RWPE1 (cell line): ENCODE measurements at regions not wholly inside any gene's neighbourhood (a gene's known extent, or its start where the extent isn't known, plus 50 kb on each side); places are given as distances from the start of the nearest gene placed in this dataset.
"Not testable (repeated sequence)": the region's sequence is repeated elsewhere in the genome, so short reads cannot be mapped to it uniquely, and the experiment has no call there.

Experiments used
- CTCF ChIA-PET: fragments of 350-600 bp; sonication (Branson Sonifier 250); formaldehyde crosslinking; extraction: SDS; loops from one replicate; lab custom pipeline; 2021; lab: Yijun Ruan, JAX
- POLR2A ChIA-PET: fragments of 400-600 bp; formaldehyde crosslinking; extraction: SDS; loops from one replicate; lab custom pipeline; 2020; ENCODE audit warnings: antibody characterized with exemption; ENCODE audit not compliant: low non-redundant PET; lab: Yijun Ruan, JAX
- DNase-seq: peaks from one replicate; pipeline ENCODE4 v3.0.0; 2012; ENCODE audit warnings: low spot score
- H3K27ac ChIP-seq: fragments of 450-650 bp; 2 replicates; pipeline ENCODE4 v1.5.1; 2017
- TF ChIP-seq, protein P1 (sequence below): fragments of 450-650 bp; conservative IDR thresholded peaks from 2 replicates; pipeline ENCODE4 v1.5.1; 2017; ENCODE audit warnings: low read depth, mild to moderate bottlenecking

GRCh38 chr4:85039526-85039925 is 73.0 kb upstream of the WDFY3 start:
- CTCF ChIA-PET, result no interaction called here
- DNase-seq, result no peak
- POLR2A ChIA-PET, result no interaction called here
- no peak overlapping the region for H3K27ac ChIP-seq
- TF ChIP-seq, protein P1, sequence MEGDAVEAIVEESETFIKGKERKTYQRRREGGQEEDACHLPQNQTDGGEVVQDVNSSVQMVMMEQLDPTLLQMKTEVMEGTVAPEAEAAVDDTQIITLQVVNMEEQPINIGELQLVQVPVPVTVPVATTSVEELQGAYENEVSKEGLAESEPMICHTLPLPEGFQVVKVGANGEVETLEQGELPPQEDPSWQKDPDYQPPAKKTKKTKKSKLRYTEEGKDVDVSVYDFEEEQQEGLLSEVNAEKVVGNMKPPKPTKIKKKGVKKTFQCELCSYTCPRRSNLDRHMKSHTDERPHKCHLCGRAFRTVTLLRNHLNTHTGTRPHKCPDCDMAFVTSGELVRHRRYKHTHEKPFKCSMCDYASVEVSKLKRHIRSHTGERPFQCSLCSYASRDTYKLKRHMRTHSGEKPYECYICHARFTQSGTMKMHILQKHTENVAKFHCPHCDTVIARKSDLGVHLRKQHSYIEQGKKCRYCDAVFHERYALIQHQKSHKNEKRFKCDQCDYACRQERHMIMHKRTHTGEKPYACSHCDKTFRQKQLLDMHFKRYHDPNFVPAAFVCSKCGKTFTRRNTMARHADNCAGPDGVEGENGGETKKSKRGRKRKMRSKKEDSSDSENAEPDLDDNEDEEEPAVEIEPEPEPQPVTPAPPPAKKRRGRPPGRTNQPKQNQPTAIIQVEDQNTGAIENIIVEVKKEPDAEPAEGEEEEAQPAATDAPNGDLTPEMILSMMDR, result no peak

DNA sequence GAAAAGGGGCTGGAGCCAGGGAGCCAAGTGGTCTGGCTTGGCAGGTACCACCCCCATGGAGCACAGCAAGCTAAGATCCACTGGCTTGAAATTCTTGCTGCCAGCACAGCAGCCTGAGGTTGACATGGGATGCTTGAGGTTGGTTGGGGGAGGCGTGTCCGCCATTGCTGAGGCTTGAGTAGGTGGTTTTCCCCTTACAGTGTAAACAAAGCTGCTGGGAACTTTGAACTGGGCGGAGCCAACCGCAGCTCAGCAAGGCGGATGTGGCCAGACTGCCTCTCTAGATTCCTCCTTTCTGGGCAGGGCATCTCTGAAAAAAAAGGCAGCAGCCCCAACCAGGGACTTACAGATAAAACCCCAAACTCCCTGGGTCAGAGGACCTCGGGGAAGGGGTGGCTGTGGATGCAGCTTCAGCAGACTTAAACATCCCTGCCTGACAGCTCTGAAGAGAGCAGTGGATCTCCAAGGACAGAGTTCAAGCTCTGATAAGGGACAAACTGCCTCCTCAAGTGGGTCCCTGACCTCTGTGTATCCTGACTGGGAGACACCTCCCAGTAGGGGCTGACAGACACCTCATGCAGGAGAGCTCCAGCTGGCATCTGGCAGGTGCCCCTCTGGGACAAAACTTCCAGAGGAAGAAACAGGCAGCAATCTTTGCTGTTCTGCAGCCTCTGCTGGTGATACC is 77.5 kb upstream of the WDFY3 start:
- POLR2A ChIA-PET, DNase-seq, H3K27ac ChIP-seq: not testable (repeated sequence)
- CTCF ChIA-PET, result interaction anchor here (0.7 kb wide), 1 partner anchor 10 kb away, joined by 8 read pairs; no protein-coding TSS in a partner anchor

- DNase-seq, result no peak
- TF ChIP-seq, protein P1, result no peak
- no peak overlapping the region for H3K27ac ChIP-seq
- POLR2A ChIA-PET, result no interaction called here
- CTCF ChIA-PET, result interaction anchor here (0.7 kb wide), 1 partner anchor 14 kb away, joined by 5 read pairs; no protein-coding TSS in a partner anchor
These were observed 84.2 kb upstream of the WDFY3 start for GRCh38 chr4:85050736-85051135.

- DNase-seq, result no peak
- CTCF ChIA-PET, result no interaction called here
- TF ChIP-seq, protein P1, result no peak
- H3K27ac ChIP-seq, result no peak overlapping the region
- POLR2A ChIA-PET, result no interaction called here
These were observed 85.0 kb upstream of the WDFY3 start for GRCh38 chr4:85051526-85051925.

DNA sequence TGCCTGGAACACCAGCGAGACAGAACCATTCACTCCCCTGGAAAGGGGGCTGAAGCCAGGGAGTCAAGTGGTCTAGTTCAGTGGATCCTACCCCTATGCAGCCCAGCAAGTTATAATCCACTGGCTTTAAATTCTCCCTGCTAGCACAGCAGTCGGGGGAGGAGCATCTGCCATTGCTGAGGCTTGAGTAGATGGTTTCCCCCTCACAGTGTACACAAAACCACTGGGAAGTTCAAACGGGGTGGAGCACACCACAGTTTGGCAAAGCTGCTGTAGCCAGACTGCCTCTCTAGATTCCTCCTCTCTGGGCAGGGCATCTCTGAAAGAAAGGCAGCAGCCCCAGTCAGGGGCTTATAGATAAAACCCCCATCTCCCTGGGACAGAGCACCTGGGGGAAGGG is 88.4 kb upstream of the WDFY3 start:
- DNase-seq, H3K27ac ChIP-seq, POLR2A ChIA-PET, CTCF ChIA-PET: not testable (repeated sequence)

DNA sequence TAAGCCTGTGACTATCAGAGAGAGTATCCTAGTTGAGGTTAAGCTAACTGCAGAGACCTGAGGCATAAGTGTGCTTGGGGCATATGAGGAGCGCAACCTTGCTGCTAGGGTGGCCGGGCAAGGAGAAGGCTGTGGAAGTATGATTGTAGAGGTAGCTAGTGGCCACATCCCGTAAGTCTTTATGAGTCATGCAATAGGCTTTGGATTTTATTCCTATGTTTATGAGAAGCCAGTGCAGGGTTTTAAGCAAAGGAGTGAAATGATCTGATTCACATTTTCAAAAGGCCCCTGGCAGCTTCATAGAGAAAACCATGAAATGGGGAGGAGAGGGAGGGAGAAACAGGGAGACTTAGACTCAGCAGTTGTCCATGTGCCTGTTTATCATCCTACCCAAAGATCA is 92.1 kb upstream of the WDFY3 start:
- TF ChIP-seq, protein P1, result no peak
- ChIA-PET POLR2A (no interaction called here), CTCF (no interaction called here)
- H3K27ac ChIP-seq, result no peak overlapping the region
- DNase-seq, result no peak

DNA sequence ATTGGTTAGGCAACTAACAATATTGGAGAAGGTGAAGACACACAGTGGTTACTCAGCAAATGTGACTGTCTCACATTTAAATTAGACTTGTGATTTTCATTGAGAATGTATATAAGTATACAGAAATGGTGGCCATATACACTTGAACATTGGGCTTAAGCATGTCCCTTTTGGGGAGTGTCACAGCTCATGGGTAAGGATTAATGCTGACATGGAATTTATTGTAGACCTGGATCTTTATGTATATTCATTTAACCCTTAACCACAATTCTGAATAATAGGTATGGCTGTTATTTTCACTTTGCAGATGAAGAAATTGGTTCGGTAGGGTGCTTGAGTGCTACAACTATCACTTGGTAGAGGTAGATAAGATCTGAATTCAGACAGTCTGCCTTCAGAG is 95.5 kb upstream of the WDFY3 start:
- TF ChIP-seq, protein P1, result no peak
- POLR2A ChIA-PET, result no interaction called here
- no peak for DNase-seq
- no peak overlapping the region for H3K27ac ChIP-seq
- CTCF ChIA-PET, result no interaction called here
